GM21515 (cell line): ENCODE measurements at regions not wholly inside any gene's neighbourhood (a gene's known extent, or its start where the extent isn't known, plus 50 kb on each side); places are given as distances from the start of the nearest gene placed in this dataset.

Experiments used
- ATAC-seq: cut with Tn5 transposase; IDR thresholded peaks from one replicate; pipeline ENCODE4 v1.9.1; 2021; ENCODE audit not compliant: unreplicated experiment

DNA sequence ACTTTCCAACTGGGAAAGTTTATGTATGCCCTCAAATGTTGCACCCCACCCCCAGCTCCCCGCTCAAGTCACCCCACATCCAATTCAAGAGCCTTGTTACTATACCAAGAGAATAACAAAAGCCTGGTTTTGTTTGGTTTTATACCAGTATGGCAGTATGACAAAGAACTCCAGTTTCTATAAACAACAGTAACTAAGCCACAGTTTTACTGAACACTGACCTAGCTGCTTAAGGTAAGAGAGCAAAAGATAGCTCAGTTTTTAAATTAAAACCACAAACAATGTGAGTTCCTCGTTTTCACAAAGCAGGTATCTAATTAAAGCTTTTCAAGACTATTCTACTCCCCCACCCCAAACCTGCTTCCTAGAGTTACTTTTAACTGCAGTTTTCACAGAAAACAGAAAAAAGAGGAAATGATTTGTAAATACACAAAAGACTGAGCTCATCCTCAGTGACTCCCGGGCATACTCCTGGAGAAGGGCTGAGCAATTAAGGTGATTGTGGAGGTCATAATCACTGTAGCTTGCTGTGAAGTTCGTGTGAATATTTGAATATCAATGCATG, 59.3 kb upstream of the LHX8 start:
- ATAC-seq = no peak

DNA sequence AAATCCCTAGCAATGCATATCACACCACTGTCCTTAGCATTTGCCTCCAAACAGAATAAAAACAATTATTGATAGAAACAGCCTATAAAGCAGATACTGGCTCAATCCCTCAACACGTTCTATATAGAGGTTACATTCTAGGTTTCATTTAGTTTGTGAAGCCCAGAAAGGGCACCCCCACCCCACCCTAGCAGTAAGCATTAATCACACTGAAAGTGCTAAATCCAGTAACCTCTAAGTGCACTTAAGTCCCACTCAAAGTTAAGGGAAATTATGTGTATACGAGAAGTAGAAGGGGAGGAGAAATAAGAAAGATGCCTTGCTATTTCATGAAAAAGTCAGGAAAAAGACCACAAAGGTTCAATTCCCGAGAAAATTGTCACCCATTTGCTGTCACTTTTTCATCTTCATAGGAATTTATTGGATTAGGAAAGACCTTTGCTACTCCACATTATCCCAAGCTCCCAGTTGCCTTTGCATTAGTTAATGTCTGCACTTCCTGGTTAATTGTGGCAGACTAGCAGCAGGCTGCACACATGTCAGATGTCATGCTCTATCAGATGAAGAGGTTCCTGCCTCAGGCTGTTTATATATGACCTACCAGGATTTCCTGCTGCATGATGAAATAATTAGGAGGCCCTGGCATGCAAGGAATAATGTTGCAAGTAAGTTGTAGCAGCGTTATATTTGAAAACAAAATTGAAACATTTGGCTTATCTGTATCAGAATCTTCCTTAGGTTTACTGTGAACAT, 54.5 kb upstream of the LHX8 start:
- ATAC-seq = no peak

DNA sequence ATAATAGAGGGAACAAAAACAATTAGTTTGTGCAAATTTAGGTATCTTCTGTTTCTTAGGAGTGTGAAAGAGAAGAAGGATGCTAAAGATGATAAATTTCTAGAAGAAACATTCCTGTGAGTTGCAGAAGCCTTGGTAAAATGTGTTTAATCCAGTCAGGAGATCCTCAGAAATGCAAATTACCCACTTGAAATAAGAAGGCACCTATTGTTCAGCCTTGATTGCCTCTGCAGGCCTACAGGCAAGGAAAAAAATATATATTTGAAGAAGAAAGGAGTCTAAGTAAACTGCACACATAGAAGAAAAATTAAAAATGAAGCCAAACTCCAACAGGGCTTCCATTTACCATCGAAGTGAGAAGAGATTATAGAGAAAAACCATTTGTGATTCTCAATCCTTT, 51.0 kb upstream of the LHX8 start:
- no peak for ATAC-seq

DNA sequence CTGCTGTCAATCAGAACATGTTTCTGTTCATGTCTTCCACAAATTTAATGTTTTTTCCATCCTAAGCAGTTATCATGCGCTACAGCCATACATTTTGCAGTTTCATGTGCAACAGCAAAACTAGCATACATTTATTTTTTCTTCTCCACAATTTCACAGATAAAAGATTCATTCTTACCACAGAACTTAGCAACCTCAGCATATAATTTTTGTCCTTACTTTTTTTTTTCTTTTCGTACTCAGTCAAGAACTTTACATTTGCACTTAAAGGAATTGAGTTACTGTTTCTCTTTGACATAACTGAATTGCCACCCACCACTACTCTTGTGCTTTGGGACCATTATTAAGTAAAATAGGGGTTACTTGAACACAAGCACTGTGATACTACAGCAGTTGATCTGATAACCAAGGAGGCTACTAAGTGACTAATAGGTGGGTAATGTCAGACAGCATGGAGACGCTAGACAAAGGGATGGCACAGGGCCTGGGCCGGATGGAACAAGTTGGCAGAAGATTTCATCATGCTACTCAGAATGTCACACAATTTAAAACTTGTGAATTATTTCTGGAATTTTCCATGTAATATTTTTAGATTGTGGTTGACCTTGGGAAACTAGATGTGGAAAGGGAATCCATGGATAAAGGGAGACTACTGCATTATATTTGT, 50.2 kb upstream of the LHX8 start:
- ATAC-seq = no peak
